ENCODE measurements at regions not wholly inside any gene's neighbourhood (a gene's known extent, or its start where the extent isn't known, plus 50 kb on each side); places are given as distances from the start of the nearest gene placed in this dataset.

- peak; percentile 54 for DNase-seq
These were observed 546.6 kb downstream of the INHBA start for GRCh38 chr7:41156268-41156667.

GRCh38 chr7:41153268-41153667 lies 549.6 kb downstream of the INHBA start:
- DNase-seq = no peak

GRCh38 chr7:41152179-41152678 lies 550.7 kb downstream of the INHBA start:
- DNase-seq = no peak

GRCh38 chr7:41149576-41149975 lies 553.3 kb downstream of the INHBA start:
- no peak for DNase-seq

GRCh38 chr7:41148521-41148951 lies 554.4 kb downstream of the INHBA start:
- DNase-seq = peak; percentile 86

GRCh38 chr7:41147606-41148485 lies 555.0 kb downstream of the INHBA start:
- no peak for DNase-seq

GRCh38 chr7:41146429-41146828 lies 556.5 kb downstream of the INHBA start:
- DNase-seq = no peak

- DNase-seq = no peak
These were observed 557.2 kb downstream of the INHBA start for GRCh38 chr7:41145656-41146055.

- no peak for DNase-seq
These were observed 559.9 kb downstream of the INHBA start for GRCh38 chr7:41142904-41143473.

GRCh38 chr7:41139789-41140188 lies 563.1 kb downstream of the INHBA start:
- DNase-seq = no peak

- no peak for DNase-seq
These were observed 566.3 kb downstream of the INHBA start for GRCh38 chr7:41136551-41136950.

- no peak for DNase-seq
These were observed 567.4 kb downstream of the INHBA start for GRCh38 chr7:41135511-41135910.

- peak; percentile 76 for DNase-seq
These were observed 568.3 kb downstream of the INHBA start for GRCh38 chr7:41134300-41135255.

GRCh38 chr7:41133690-41134299 lies 569.1 kb downstream of the INHBA start:
- no peak for DNase-seq

GRCh38 chr7:41131956-41132355 lies 570.9 kb downstream of the INHBA start:
- no peak for DNase-seq

GRCh38 chr7:41130561-41131236 lies 572.2 kb downstream of the INHBA start:
- DNase-seq = no peak

- no peak for DNase-seq
These were observed 572.8 kb downstream of the INHBA start for GRCh38 chr7:41130086-41130485.

GRCh38 chr7:41125343-41125742 lies 577.5 kb downstream of the INHBA start:
- DNase-seq = no peak

GRCh38 chr7:41122256-41122987 lies 580.5 kb downstream of the INHBA start:
- no peak for DNase-seq

- no peak for DNase-seq
These were observed 581.7 kb downstream of the INHBA start for GRCh38 chr7:41121228-41121627.

- DNase-seq = no peak
These were observed 584.4 kb downstream of the INHBA start for GRCh38 chr7:41118486-41118885.

All from kidney glomerular epithelial cell (primary cell).